ENCODE measurements at regions not wholly inside any gene's neighbourhood (a gene's known extent, or its start where the extent isn't known, plus 50 kb on each side); places are given as distances from the start of the nearest gene placed in this dataset.

DNA sequence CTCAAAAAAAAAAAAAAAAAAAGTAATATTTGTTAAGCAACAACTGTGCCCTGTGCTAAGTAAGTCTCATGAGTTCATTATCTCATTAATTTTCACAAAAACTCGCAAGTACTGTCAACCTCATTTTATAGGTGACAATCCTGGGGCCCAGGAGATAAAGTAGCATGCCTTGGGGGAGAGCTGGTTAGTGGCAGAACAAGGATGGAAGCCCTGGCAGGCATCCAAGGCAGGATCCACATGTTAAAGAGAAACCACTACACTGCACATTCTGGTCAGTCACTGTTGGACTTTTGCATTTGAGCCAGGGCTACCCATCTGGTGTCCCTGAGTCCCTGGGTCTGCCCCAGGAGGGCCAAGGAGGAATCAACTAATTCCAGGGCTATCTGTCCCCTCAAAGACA, 54.6 kb downstream of the ZFP36L2 start:
- Histone ChIP-seq H3K4me2 (ENCODE audit: low read length) (no peak overlapping the region), H4K20me1 (ENCODE audit: control insufficient read depth, insufficient read depth, low read depth, low read length) (no peaks in the 10 kb centered on the region)
- TF ChIP-seq, protein P1, sequence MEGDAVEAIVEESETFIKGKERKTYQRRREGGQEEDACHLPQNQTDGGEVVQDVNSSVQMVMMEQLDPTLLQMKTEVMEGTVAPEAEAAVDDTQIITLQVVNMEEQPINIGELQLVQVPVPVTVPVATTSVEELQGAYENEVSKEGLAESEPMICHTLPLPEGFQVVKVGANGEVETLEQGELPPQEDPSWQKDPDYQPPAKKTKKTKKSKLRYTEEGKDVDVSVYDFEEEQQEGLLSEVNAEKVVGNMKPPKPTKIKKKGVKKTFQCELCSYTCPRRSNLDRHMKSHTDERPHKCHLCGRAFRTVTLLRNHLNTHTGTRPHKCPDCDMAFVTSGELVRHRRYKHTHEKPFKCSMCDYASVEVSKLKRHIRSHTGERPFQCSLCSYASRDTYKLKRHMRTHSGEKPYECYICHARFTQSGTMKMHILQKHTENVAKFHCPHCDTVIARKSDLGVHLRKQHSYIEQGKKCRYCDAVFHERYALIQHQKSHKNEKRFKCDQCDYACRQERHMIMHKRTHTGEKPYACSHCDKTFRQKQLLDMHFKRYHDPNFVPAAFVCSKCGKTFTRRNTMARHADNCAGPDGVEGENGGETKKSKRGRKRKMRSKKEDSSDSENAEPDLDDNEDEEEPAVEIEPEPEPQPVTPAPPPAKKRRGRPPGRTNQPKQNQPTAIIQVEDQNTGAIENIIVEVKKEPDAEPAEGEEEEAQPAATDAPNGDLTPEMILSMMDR (IDR thresholded peaks at IDR 0.05; ENCODE audit: low read depth, low read length, poor library complexity, severe bottlenecking): no peak
- TF ChIP-seq EZH2phosphoT487 (IDR thresholded peaks at IDR 0.05; ENCODE audit: borderline replicate concordance, low read length): no peak

GRCh38 chr2:43170405-43171105, 55.9 kb downstream of the ZFP36L2 start:
- Histone ChIP-seq H3K4me2 (ENCODE audit: low read length) (peak overlapping the region; percentile 75), H3K27ac (ENCODE audit: low read depth, low read length) (peak overlapping the region; percentile 50; the same call in 1 of the 2 replicates), H3K9me2 (replicated peaks; ENCODE audit: control insufficient read depth, low read length) (no peaks in the 10 kb centered on the region), H4K20me1 (ENCODE audit: control insufficient read depth, insufficient read depth, low read depth, low read length) (no peaks in the 10 kb centered on the region), H3K36me3 (ENCODE audit: control insufficient read depth, low read length) (no peaks in the 10 kb centered on the region), H3K9me3 (ENCODE audit: control insufficient read depth, insufficient read depth, low read length) (no peaks in the 10 kb centered on the region), H3K79me2 (ENCODE audit: control insufficient read depth, low read length) (no peaks in the 10 kb centered on the region), H3F3A (ENCODE audit: control insufficient read depth, insufficient read depth) (peaks cover 7% of the 10 kb centered on the region; the same call in 1 of the 2 replicates), H3K4me3 (ENCODE audit: low read length) (peak overlapping the region; percentile 61; the same call in 1 of the 2 replicates), H3K27me3 (ENCODE audit: control insufficient read depth, low read length) (no peaks in the 10 kb centered on the region), H3K4me1 (ENCODE audit: control insufficient read depth, low read length) (peaks cover 67% of the 10 kb centered on the region)
- TF ChIP-seq, protein P1 (IDR thresholded peaks at IDR 0.05; ENCODE audit: low read depth, low read length, poor library complexity, severe bottlenecking): no peak
- TF ChIP-seq EZH2phosphoT487 (IDR thresholded peaks at IDR 0.05; ENCODE audit: borderline replicate concordance, low read length): no peak

More for the DNA sequence above, 54.6 kb downstream of the ZFP36L2 start:
- Histone ChIP-seq H3K4me3 (ENCODE audit: low read length) (no peak overlapping the region), H3K4me1 (ENCODE audit: control insufficient read depth, low read length) (peaks cover 77% of the 10 kb centered on the region), H3K9me2 (replicated peaks; ENCODE audit: control insufficient read depth, low read length) (no peaks in the 10 kb centered on the region), H3F3A (ENCODE audit: control insufficient read depth, insufficient read depth) (peaks cover 7% of the 10 kb centered on the region; the same call in 1 of the 2 replicates), H3K36me3 (ENCODE audit: control insufficient read depth, low read length) (no peaks in the 10 kb centered on the region), H3K9me3 (ENCODE audit: control insufficient read depth, insufficient read depth, low read length) (no peaks in the 10 kb centered on the region), H3K27me3 (ENCODE audit: control insufficient read depth, low read length) (no peaks in the 10 kb centered on the region), H3K27ac (ENCODE audit: low read depth, low read length) (no peak overlapping the region), H3K79me2 (ENCODE audit: control insufficient read depth, low read length) (no peaks in the 10 kb centered on the region)

- no peaks in the 10 kb centered on the region for H3K79me2 ChIP-seq (ENCODE audit: control insufficient read depth, low read length)
- H3K36me3 ChIP-seq (ENCODE audit: control insufficient read depth, low read length): no peaks in the 10 kb centered on the region
- peak overlapping the region; percentile 75 for H3K4me2 ChIP-seq (ENCODE audit: low read length)
- H4K20me1 ChIP-seq (ENCODE audit: control insufficient read depth, insufficient read depth, low read depth, low read length): no peaks in the 10 kb centered on the region
- no peaks in the 10 kb centered on the region for H3K9me3 ChIP-seq (ENCODE audit: control insufficient read depth, insufficient read depth, low read length)
- peak overlapping the region; percentile 61 for H3K4me3 ChIP-seq (ENCODE audit: low read length)
- H3F3A ChIP-seq (ENCODE audit: control insufficient read depth, insufficient read depth): peaks cover 7% of the 10 kb centered on the region; the same call in 1 of the 2 replicates
- H3K27me3 ChIP-seq (ENCODE audit: control insufficient read depth, low read length): no peaks in the 10 kb centered on the region
- no peaks in the 10 kb centered on the region for H3K9me2 ChIP-seq (replicated peaks; ENCODE audit: control insufficient read depth, low read length)
- peak overlapping the region; percentile 50; the same call in 1 of the 2 replicates for H3K27ac ChIP-seq (ENCODE audit: low read depth, low read length)
- H3K4me1 ChIP-seq (ENCODE audit: control insufficient read depth, low read length): peaks cover 63% of the 10 kb centered on the region
- TF ChIP-seq, protein P1 (IDR thresholded peaks at IDR 0.05; ENCODE audit: low read depth, low read length, poor library complexity, severe bottlenecking): peak; percentile 99
- TF ChIP-seq EZH2phosphoT487 (IDR thresholded peaks at IDR 0.05; ENCODE audit: borderline replicate concordance, low read length): no peak
Observed at GRCh38 chr2:43169987-43170386, 56.4 kb downstream of the ZFP36L2 start.
